Natural killer cell treated with Interleukin-12 subunit alpha and Interleukin-12 subunit beta and Interleukin-15 and Interleukin-18, amount 100 ng/mL, for 72 hours (primary cell): ENCODE measurements at regions not wholly inside any gene's neighbourhood (a gene's known extent, or its start where the extent isn't known, plus 50 kb on each side); places are given as distances from the start of the nearest gene placed in this dataset.
A peak's percentile ranks its signal among the peaks of the same experiment; 100 is the strongest.
"Not testable (repeated sequence)": the region's sequence is repeated elsewhere in the genome, so short reads cannot be mapped to it uniquely, and the experiment has no call there.

Experiments used
- ATAC-seq, 2 donors: fragments of 150-1000 bp; cut with Tn5 transposase in 1 of 2; sonication (Bioruptor Pico), chemical (Tn5 transposase) in 1 of 2; 2 replicates each; pipeline ENCODE4 v1.10.0; 2021
- DNase-seq: peaks from one replicate; pipeline ENCODE4 v3.0.0; 2022; ENCODE audit warnings: low spot score
- H3K27ac Mint-ChIP-seq, 2 donors: 1 replicate in 1 of 2; 2 replicates in 1 of 2; pipeline ENCODE4 v1.8.0; 2022; ENCODE audit warnings: mixed read lengths in 2 of 2, mild to moderate bottlenecking in 1 of 2, moderate library complexity in 1 of 2
- H3K27me3 Mint-ChIP-seq, 2 donors: 1 replicate in 1 of 2; 2 replicates in 1 of 2; pipeline ENCODE4 v1.8.0; 2022; ENCODE audit warnings: mixed read lengths in 2 of 2
- H3K36me3 Mint-ChIP-seq: one replicate; pipeline ENCODE4 v1.8.0; 2022; ENCODE audit warnings: mixed read lengths
- H3K4me1 Mint-ChIP-seq, 2 donors: 1 replicate in 1 of 2; 2 replicates in 1 of 2; pipeline ENCODE4 v1.8.0; 2022; ENCODE audit warnings: low read depth in 2 of 2, mixed read lengths in 2 of 2, mild to moderate bottlenecking in 1 of 2
- H3K4me3 Mint-ChIP-seq: one replicate; pipeline ENCODE4 v1.8.0; 2022; ENCODE audit warnings: mixed read lengths
- H3K9me3 Mint-ChIP-seq: 2 replicates; pipeline ENCODE4 v1.8.0; 2022; ENCODE audit warnings: mixed read lengths

GRCh38 chr13:112260108-112261055 lies 115.8 kb upstream of the SPACA7 start:
- H3K9me3 Mint-ChIP-seq: no peaks in the 10 kb centered on the region

GRCh38 chr13:112261924-112262323 lies 114.2 kb upstream of the SPACA7 start:
- Mint-ChIP-seq H3K4me1 (no peaks in the 10 kb centered on the region), H3K27me3 (peaks cover 8 to 23% of the 10 kb centered on the region in 2 donors), H3K9me3 (no peaks in the 10 kb centered on the region), H3K4me3 (no peak overlapping the region), H3K27ac (no peak overlapping the region), H3K36me3 (no peaks in the 10 kb centered on the region)
- no peak for ATAC-seq
- no peak for DNase-seq

More at GRCh38 chr13:112260108-112261055, 115.8 kb upstream of the SPACA7 start:
- DNase-seq: no peak
- Mint-ChIP-seq H3K27ac (no peak overlapping the region), H3K36me3 (no peaks in the 10 kb centered on the region), H3K4me3 (no peak overlapping the region), H3K4me1 (no peaks in the 10 kb centered on the region), H3K27me3 (peaks cover under 1 to 9% of the 10 kb centered on the region in 2 donors)
- no peak for ATAC-seq

- Mint-ChIP-seq H3K27me3 (peaks cover 8 to 23% of the 10 kb centered on the region in 2 donors), H3K4me3 (no peak overlapping the region), H3K36me3 (no peaks in the 10 kb centered on the region), H3K9me3 (no peaks in the 10 kb centered on the region), H3K27ac (no peak overlapping the region), H3K4me1 (no peaks in the 10 kb centered on the region)
- ATAC-seq (no peak), DNase-seq (no peak)
Observed at GRCh38 chr13:112263152-112263551, 113.0 kb upstream of the SPACA7 start.

GRCh38 chr13:112267660-112268059 lies 108.5 kb upstream of the SPACA7 start:
- no peaks in the 10 kb centered on the region for H3K9me3 Mint-ChIP-seq

GRCh38 chr13:112270951-112271350 lies 105.2 kb upstream of the SPACA7 start:
- no peak for DNase-seq
- H3K9me3 Mint-ChIP-seq: no peaks in the 10 kb centered on the region
- peaks cover 9 to 28% of the 10 kb centered on the region in 2 donors for H3K27me3 Mint-ChIP-seq
- H3K36me3 Mint-ChIP-seq: no peaks in the 10 kb centered on the region
- H3K4me3 Mint-ChIP-seq: no peak overlapping the region
- no peak overlapping the region for H3K27ac Mint-ChIP-seq
- no peaks in the 10 kb centered on the region for H3K4me1 Mint-ChIP-seq
- ATAC-seq: no peak

More at GRCh38 chr13:112267660-112268059, 108.5 kb upstream of the SPACA7 start:
- Mint-ChIP-seq H3K4me3 (no peak overlapping the region), H3K4me1 (no peaks in the 10 kb centered on the region), H3K36me3 (no peaks in the 10 kb centered on the region), H3K27me3 (peaks cover 11 to 28% of the 10 kb centered on the region in 2 donors), H3K27ac (no peak overlapping the region)
- DNase-seq (no peak), ATAC-seq (no peak)

- not testable (repeated sequence) for H3K27ac Mint-ChIP-seq, H3K36me3 Mint-ChIP-seq, DNase-seq, H3K27me3 Mint-ChIP-seq, H3K9me3 Mint-ChIP-seq, H3K4me1 Mint-ChIP-seq, H3K4me3 Mint-ChIP-seq, ATAC-seq
Observed at GRCh38 chr13:112286733-112287132, 89.4 kb upstream of the SPACA7 start.

GRCh38 chr13:112320303-112320702 lies 55.9 kb upstream of the SPACA7 start:
- H3K36me3 Mint-ChIP-seq: no peaks in the 10 kb centered on the region
- no peak overlapping the region for H3K4me3 Mint-ChIP-seq
- H3K9me3 Mint-ChIP-seq: no peaks in the 10 kb centered on the region
- no peak overlapping the region for H3K27ac Mint-ChIP-seq
- peaks cover 0 to 6% of the 10 kb centered on the region in 2 donors for H3K27me3 Mint-ChIP-seq
- no peaks in the 10 kb centered on the region for H3K4me1 Mint-ChIP-seq
- ATAC-seq: no peak
- no peak for DNase-seq

- Mint-ChIP-seq H3K27me3 (peaks cover 9% of the 10 kb centered on the region in 2 donors), H3K4me3 (no peak overlapping the region), H3K27ac (no peak overlapping the region), H3K36me3 (no peaks in the 10 kb centered on the region), H3K9me3 (no peaks in the 10 kb centered on the region), H3K4me1 (peaks cover 0 to 2% of the 10 kb centered on the region in 2 donors)
- ATAC-seq (no peak), DNase-seq (no peak)
Observed at GRCh38 chr13:112322557-112322956, 53.6 kb upstream of the SPACA7 start.

- Mint-ChIP-seq H3K27ac (no peak overlapping the region), H3K4me3 (no peak overlapping the region), H3K36me3 (no peaks in the 10 kb centered on the region), H3K4me1 (peaks cover 0 to 2% of the 10 kb centered on the region in 2 donors), H3K9me3 (no peaks in the 10 kb centered on the region), H3K27me3 (peaks cover 10 to 13% of the 10 kb centered on the region in 2 donors)
- DNase-seq (no peak), ATAC-seq (no peak)
Observed at GRCh38 chr13:112324116-112324515, 52.0 kb upstream of the SPACA7 start.

- Mint-ChIP-seq H3K4me3 (no peak overlapping the region), H3K4me1 (peaks cover 0 to 2% of the 10 kb centered on the region in 2 donors), H3K27ac (no peak overlapping the region), H3K9me3 (no peaks in the 10 kb centered on the region), H3K36me3 (no peaks in the 10 kb centered on the region), H3K27me3 (peaks cover 13% of the 10 kb centered on the region in 2 donors)
- DNase-seq: no peak
- no peak for ATAC-seq
Observed at GRCh38 chr13:112325142-112325808, 50.9 kb upstream of the SPACA7 start.

GRCh38 chr13:112325920-112326645 lies 50.1 kb upstream of the SPACA7 start:
- no peaks in the 10 kb centered on the region for H3K9me3 Mint-ChIP-seq
- peak; percentile 24 to 52 for ATAC-seq

More at GRCh38 chr13:112325920-112326645, 50.1 kb upstream of the SPACA7 start:
- DNase-seq: no peak
- Mint-ChIP-seq H3K36me3 (no peaks in the 10 kb centered on the region), H3K4me3 (no peak overlapping the region), H3K27ac (no peak overlapping the region), H3K4me1 (peaks cover 0 to 2% of the 10 kb centered on the region in 2 donors), H3K27me3 (peaks cover 13 to 15% of the 10 kb centered on the region in 2 donors)
